Liver (tissue), 8 donors: ENCODE measurements at regions not wholly inside any gene's neighbourhood (a gene's known extent, or its start where the extent isn't known, plus 50 kb on each side); places are given as distances from the start of the nearest gene placed in this dataset.

Experiments used
- DNase-seq: peaks from one replicate; pipeline ENCODE4 v3.0.0-alpha.2; 2017; ENCODE audit warnings: low spot score
- H3K27ac ChIP-seq, 2 donors: one replicate each; pipeline ENCODE4 v1.7.0; 2013; ENCODE audit warnings: inconsistent platforms in 2 of 2, low read length in 2 of 2, control low read depth in 1 of 2, low read depth in 1 of 2, mild to moderate bottlenecking in 1 of 2
- H3K27me3 ChIP-seq, 4 donors: one replicate each; pipeline versions ENCODE4 v1.6.1 to v1.7.0; 2013; ENCODE audit warnings: low read length in 3 of 4, inconsistent platforms in 1 of 4, mild to moderate bottlenecking in 1 of 4, moderate library complexity in 1 of 4; ENCODE audit not compliant: control insufficient read depth in 4 of 4, insufficient read depth in 4 of 4
- H3K36me3 ChIP-seq, 4 donors: one replicate each; pipeline versions ENCODE4 v1.6.1 to v1.7.0; 2013; ENCODE audit warnings: low read length in 3 of 4, mild to moderate bottlenecking in 3 of 4, low read depth in 1 of 4, moderate library complexity in 1 of 4; ENCODE audit not compliant: control insufficient read depth in 4 of 4, insufficient read depth in 3 of 4
- H3K4me1 ChIP-seq, 4 donors: one replicate each; pipeline versions ENCODE4 v1.6.1 to v1.7.0; 2013; ENCODE audit warnings: low read length in 3 of 4, mild to moderate bottlenecking in 3 of 4, moderate library complexity in 1 of 4; ENCODE audit not compliant: control insufficient read depth in 4 of 4, insufficient read depth in 4 of 4
- H3K4me3 ChIP-seq, 3 donors: one replicate each; pipeline versions ENCODE4 v1.6.1 to v1.7.0; 2013; ENCODE audit warnings: low read length in 3 of 3, control low read depth in 1 of 3, low read depth in 1 of 3, mild to moderate bottlenecking in 1 of 3
- H3K9ac ChIP-seq, 2 donors: one replicate each; pipeline ENCODE4 v1.7.0; 2013; ENCODE audit warnings: low read length in 2 of 2, mild to moderate bottlenecking in 2 of 2, moderate library complexity in 2 of 2, control low read depth in 1 of 2, low read depth in 1 of 2
- H3K9me3 ChIP-seq, 4 donors: one replicate each; pipeline versions ENCODE4 v1.6.1 to v1.7.0; 2013; ENCODE audit warnings: low read length in 3 of 4; ENCODE audit not compliant: control insufficient read depth in 4 of 4
- ATF3 ChIP-seq: IDR thresholded peaks from 2 replicates; pipeline ENCODE4 v1.6.1; 2016; ENCODE audit warnings: antibody characterized with exemption
- CTCF ChIP-seq: fragments of 150-350 bp; IDR thresholded peaks from 2 replicates; pipeline ENCODE4 v1.5.1; 2017; ENCODE audit warnings: improper control_type of control experiment, low read depth, low read length; ENCODE audit not compliant: missing input control
- FOXA2 ChIP-seq: IDR thresholded peaks from 2 replicates; pipeline ENCODE4 v1.6.1; 2016; ENCODE audit warnings: antibody characterized with exemption
- GABPA ChIP-seq, 2 donors: IDR thresholded peaks in 1 of 2; conservative IDR thresholded peaks in 1 of 2; 2 replicates each; pipeline ENCODE4 v1.6.1; 2016; ENCODE audit warnings: antibody characterized with exemption in 2 of 2, mild to moderate bottlenecking in 1 of 2, moderate library complexity in 1 of 2
- HNF4A ChIP-seq, 2 donors: conservative IDR thresholded peaks; 2 replicates each; pipeline ENCODE4 v1.6.1; 2016; ENCODE audit warnings: antibody characterized with exemption in 2 of 2, mild to moderate bottlenecking in 2 of 2
- HNF4G ChIP-seq: IDR thresholded peaks from 2 replicates; pipeline ENCODE4 v1.6.1; 2016; ENCODE audit warnings: antibody characterized with exemption
- JUND ChIP-seq, 2 donors: IDR thresholded peaks; 2 replicates each; pipeline ENCODE4 v1.6.1; 2016; ENCODE audit warnings: antibody characterized with exemption in 2 of 2
- MAX ChIP-seq: IDR thresholded peaks from 2 replicates; pipeline ENCODE4 v1.6.1; 2016; ENCODE audit warnings: antibody characterized with exemption
- NR2F2 ChIP-seq: IDR thresholded peaks from 2 replicates; pipeline ENCODE4 v1.6.1; 2016; ENCODE audit warnings: antibody characterized with exemption
- RAD21 ChIP-seq, 2 donors: IDR thresholded peaks; 2 replicates each; pipeline ENCODE4 v1.6.1; 2016; ENCODE audit warnings: antibody characterized with exemption in 2 of 2, mild to moderate bottlenecking in 2 of 2
- REST ChIP-seq: IDR thresholded peaks from 2 replicates; pipeline ENCODE4 v1.6.1; 2016; ENCODE audit warnings: antibody characterized with exemption, mild to moderate bottlenecking
- RXRA ChIP-seq, 2 donors: IDR thresholded peaks; 2 replicates each; pipeline ENCODE4 v1.6.1; 2017 to 2018; ENCODE audit warnings: antibody characterized with exemption in 2 of 2, mild to moderate bottlenecking in 1 of 2
- SP1 ChIP-seq: IDR thresholded peaks from 2 replicates; pipeline ENCODE4 v1.6.1; 2018; ENCODE audit warnings: antibody characterized with exemption, mild to moderate bottlenecking
- YY1 ChIP-seq: IDR thresholded peaks from 2 replicates; pipeline ENCODE4 v1.6.1; 2016; ENCODE audit warnings: antibody characterized with exemption, mild to moderate bottlenecking
- WGBS: extraction: QIAGEN DNeasy Blood & Tissue Kit; methylation state at CpG from one replicate; pipeline ENCODE4 v1.1.7; 2013; 5-methylcytosine and 5-hydroxymethylcytosine counted together
- donor health status: healthy.
- donor health status: healthy.
- donor health status: healthy.
- donor health status: healthy.
- donor health status: healthy.

- TF ChIP-seq REST (no peak), CTCF (no peak), YY1 (no peak), GABPA (IDR thresholded peaks at IDR 0.05 in 1 of 2, conservative IDR thresholded peaks at IDR 0.05 in 1 of 2) (no peak), RAD21 (IDR thresholded peaks at IDR 0.05) (no peak), FOXA2 (no peak), SP1 (no peak), ATF3 (no peak), MAX (no peak), JUND (IDR thresholded peaks at IDR 0.05) (no peak), HNF4A (conservative IDR thresholded peaks at IDR 0.05) (no peak)
These were observed 653.7 kb downstream of the DACH1 start for GRCh38 chr13:71213252-71213821.

GRCh38 chr13:71210861-71211260, 656.1 kb downstream of the DACH1 start:
- Histone ChIP-seq H3K4me1 (no peaks in the 10 kb centered on the region), H3K27ac (no peak overlapping the region), H3K4me3 (no peak overlapping the region), H3K36me3 (no peaks in the 10 kb centered on the region), H3K27me3 (no peaks in the 10 kb centered on the region), H3K9ac (no peak overlapping the region), H3K9me3 (no peaks in the 10 kb centered on the region)
- TF ChIP-seq NR2F2 (no peak), ATF3 (no peak), SP1 (no peak), RXRA (IDR thresholded peaks at IDR 0.05) (no peak), JUND (IDR thresholded peaks at IDR 0.05) (no peak), HNF4G (no peak), YY1 (no peak), CTCF (no peak), FOXA2 (no peak), HNF4A (conservative IDR thresholded peaks at IDR 0.05) (no peak)
- DNase-seq = no peak

More at GRCh38 chr13:71213252-71213821, 653.7 kb downstream of the DACH1 start:
- no peaks in the 10 kb centered on the region for H3K4me1 ChIP-seq
- H3K9ac ChIP-seq = no peak overlapping the region
- H3K9me3 ChIP-seq = no peaks in the 10 kb centered on the region
- H3K36me3 ChIP-seq = no peaks in the 10 kb centered on the region
- H3K4me3 ChIP-seq = no peak overlapping the region
- no peak for DNase-seq
- 76% methylated on average over 2 of the region's 2 CpGs for WGBS
- H3K27ac ChIP-seq = no peak overlapping the region
- H3K27me3 ChIP-seq = peaks cover 0 to 4% (median 0%) of the 10 kb centered on the region in 4 donors
